Common myeloid progenitor, CD34-positive (primary cell): ENCODE measurements at regions not wholly inside any gene's neighbourhood (a gene's known extent, or its start where the extent isn't known, plus 50 kb on each side); places are given as distances from the start of the nearest gene placed in this dataset.
A peak's percentile ranks its signal among the peaks of the same experiment; 100 is the strongest.

Source experiments
- CTCF ChIA-PET: fragments of 350-600 bp; sonication (Branson Sonifier 250); formaldehyde crosslinking; loops from one replicate; lab custom pipeline; 2021; ENCODE audit warnings: antibody characterized with exemption; lab: Charles Lee
- POLR2A ChIA-PET: fragments of 350-600 bp; sonication (Branson Sonifier 250); formaldehyde crosslinking; loops from one replicate; lab custom pipeline; 2021; ENCODE audit warnings: antibody characterized with exemption; lab: Charles Lee
- DNase-seq, 3 donors: peaks; one replicate each; pipeline versions ENCODE4 v3.0.0 to v3.0.0-alpha.2; 2013
- H3K27ac ChIP-seq, 2 experiments: 1 replicate in 1 of 2; 2 replicates in 1 of 2; pipeline ENCODE4 v1.7.0; 2013; ENCODE audit warnings: inconsistent platforms in 2 of 2, low read length in 2 of 2, mild to moderate bottlenecking in 2 of 2, low read depth in 1 of 2, moderate library complexity in 1 of 2; ENCODE audit not compliant: severe bottlenecking in 2 of 2, insufficient read depth in 1 of 2, poor library complexity in 1 of 2
- H3K27me3 ChIP-seq, 5 experiments: replicated peaks in 2 of 5; 1 replicate in 3 of 5; 2 replicates in 2 of 5; pipeline versions ENCODE4 v1.6.1 to v1.7.0; 2013; ENCODE audit warnings: low read length in 4 of 5, mild to moderate bottlenecking in 2 of 5, moderate library complexity in 2 of 5, inconsistent platforms in 1 of 5; ENCODE audit not compliant: insufficient read depth in 5 of 5, control insufficient read depth in 4 of 5
- H3K36me3 ChIP-seq, 4 experiments: 1 replicate in 2 of 4; 2 replicates in 2 of 4; pipeline versions ENCODE4 v1.6.1 to v1.7.0; 2013; ENCODE audit warnings: low read length in 3 of 4, control low read depth in 1 of 4, mild to moderate bottlenecking in 1 of 4; ENCODE audit not compliant: control insufficient read depth in 4 of 4, insufficient read depth in 4 of 4
- H3K4me1 ChIP-seq, 4 experiments: 1 replicate in 3 of 4; 2 replicates in 1 of 4; pipeline versions ENCODE4 v1.6.1 to v1.7.1; 2013; ENCODE audit warnings: low read length in 3 of 4, mild to moderate bottlenecking in 3 of 4, control low read depth in 1 of 4, inconsistent platforms in 1 of 4, moderate library complexity in 1 of 4; ENCODE audit not compliant: control insufficient read depth in 4 of 4, insufficient read depth in 4 of 4; ENCODE audit errors: control extremely low read depth in 1 of 4
- H3K4me3 ChIP-seq, 7 experiments: 1 replicate in 4 of 7; 2 replicates in 3 of 7; pipeline versions ENCODE4 v1.5.1 to v1.7.0; 2013; ENCODE audit warnings: mild to moderate bottlenecking in 7 of 7, low read length in 6 of 7, moderate library complexity in 6 of 7, inconsistent platforms in 2 of 7, low read depth in 2 of 7, control low read depth in 1 of 7; ENCODE audit not compliant: insufficient read depth in 4 of 7, control insufficient read depth in 1 of 7; ENCODE audit errors: extremely low read depth in 1 of 7
- H3K9me3 ChIP-seq, 5 experiments: 1 replicate in 4 of 5; 2 replicates in 1 of 5; pipeline versions ENCODE4 v1.6.1 to v1.7.1; 2013; ENCODE audit warnings: low read length in 4 of 5, mild to moderate bottlenecking in 2 of 5, inconsistent platforms in 1 of 5, low read depth in 1 of 5, moderate library complexity in 1 of 5; ENCODE audit not compliant: control insufficient read depth in 4 of 5, insufficient read depth in 2 of 5; ENCODE audit errors: control extremely low read depth in 1 of 5
- WGBS: methylation state at CpG from one replicate; pipeline ENCODE4 v1.1.5; 2013; ENCODE audit not compliant: insufficient coverage; 5-methylcytosine and 5-hydroxymethylcytosine counted together

DNA sequence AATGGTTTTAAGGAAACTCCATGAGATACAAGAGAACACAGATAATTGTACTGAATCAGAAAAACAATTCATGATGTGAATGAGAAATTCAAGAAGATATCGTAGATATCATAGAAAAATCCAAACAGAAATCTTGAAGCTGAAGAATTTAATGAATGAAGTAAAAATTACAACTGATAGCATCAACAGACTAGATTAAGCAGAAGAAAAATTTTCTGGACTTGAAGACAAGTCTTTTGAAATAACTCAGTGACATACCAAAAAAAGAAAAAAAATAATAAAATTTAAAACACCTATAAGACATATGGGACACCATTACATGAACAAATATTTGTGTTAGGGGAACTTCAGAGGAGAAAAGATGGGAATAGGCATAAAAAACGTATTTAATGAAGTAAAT, 122.8 kb upstream of the SYT10 start:
- Histone ChIP-seq H3K9me3 (peaks cover 0 to 2% (median 0%) of the 10 kb centered on the region in 5 experiments), H3K4me1 (no peaks in the 10 kb centered on the region), H3K36me3 (no peaks in the 10 kb centered on the region), H3K27me3 (no peaks in the 10 kb centered on the region), H3K4me3 (no peak overlapping the region), H3K27ac (no peak overlapping the region)
- 100% methylated on average over 1 of the region's 2 CpGs for WGBS
- ChIA-PET CTCF (no interaction called here), POLR2A (no interaction called here)
- no peak for DNase-seq

DNA sequence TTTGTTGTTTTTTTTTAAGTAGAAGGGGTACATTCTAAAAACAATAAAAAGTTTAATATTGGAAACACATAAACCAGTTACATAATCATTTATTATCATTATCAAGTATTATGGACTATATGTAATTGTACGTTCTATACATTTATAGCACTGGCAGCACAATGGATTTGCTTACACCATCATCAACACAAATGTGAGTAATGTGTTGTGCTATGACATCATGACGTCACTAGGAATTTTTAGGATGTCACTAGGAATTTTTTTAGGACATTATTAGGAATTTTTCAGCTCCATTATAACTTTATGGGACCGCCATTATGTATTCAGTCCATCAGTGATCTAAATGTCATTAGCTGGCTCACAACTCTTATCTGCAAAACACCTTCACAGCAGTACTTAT, 126.8 kb upstream of the SYT10 start:
- POLR2A ChIA-PET, result no interaction called here

DNA sequence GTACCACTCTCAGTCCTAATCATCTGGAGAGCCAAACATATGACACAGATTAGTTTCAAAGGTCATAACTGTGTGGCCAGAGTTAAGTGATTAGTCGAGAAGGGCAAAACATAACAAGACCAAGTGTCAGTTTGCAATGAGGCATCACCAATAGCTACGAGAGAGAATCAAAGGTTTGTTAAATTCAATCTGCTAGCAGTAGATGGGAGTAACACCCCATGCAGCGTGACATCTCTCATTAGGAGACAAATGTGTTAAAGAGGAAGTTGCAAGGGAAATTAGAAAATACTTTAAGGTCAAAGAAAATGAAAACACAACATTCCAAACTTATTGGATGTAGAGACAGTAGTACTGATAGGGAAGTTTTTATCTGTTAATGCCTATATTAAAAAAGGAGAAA, 135.7 kb upstream of the SYT10 start:
- Histone ChIP-seq H3K27ac (no peak overlapping the region), H3K4me1 (no peaks in the 10 kb centered on the region), H3K4me3 (no peak overlapping the region), H3K9me3 (no peaks in the 10 kb centered on the region), H3K36me3 (no peaks in the 10 kb centered on the region), H3K27me3 (no peaks in the 10 kb centered on the region)
- WGBS, result 61% methylated on average over 2 of the region's 3 CpGs
- POLR2A ChIA-PET, result no interaction called here
- peak in 2 of 3 donors; percentile 9 to 25 for DNase-seq
- CTCF ChIA-PET, result no interaction called here

More for the DNA sequence above, 126.8 kb upstream of the SYT10 start:
- Histone ChIP-seq H3K36me3 (no peaks in the 10 kb centered on the region), H3K27ac (no peak overlapping the region), H3K4me3 (no peak overlapping the region), H3K27me3 (no peaks in the 10 kb centered on the region), H3K9me3 (peaks cover 0 to 2% (median 0%) of the 10 kb centered on the region in 5 experiments), H3K4me1 (no peaks in the 10 kb centered on the region)
- CTCF ChIA-PET, result no interaction called here
- no peak for DNase-seq
- no CpG with 5 or more reads among the region's 3 CpGs for WGBS

DNA sequence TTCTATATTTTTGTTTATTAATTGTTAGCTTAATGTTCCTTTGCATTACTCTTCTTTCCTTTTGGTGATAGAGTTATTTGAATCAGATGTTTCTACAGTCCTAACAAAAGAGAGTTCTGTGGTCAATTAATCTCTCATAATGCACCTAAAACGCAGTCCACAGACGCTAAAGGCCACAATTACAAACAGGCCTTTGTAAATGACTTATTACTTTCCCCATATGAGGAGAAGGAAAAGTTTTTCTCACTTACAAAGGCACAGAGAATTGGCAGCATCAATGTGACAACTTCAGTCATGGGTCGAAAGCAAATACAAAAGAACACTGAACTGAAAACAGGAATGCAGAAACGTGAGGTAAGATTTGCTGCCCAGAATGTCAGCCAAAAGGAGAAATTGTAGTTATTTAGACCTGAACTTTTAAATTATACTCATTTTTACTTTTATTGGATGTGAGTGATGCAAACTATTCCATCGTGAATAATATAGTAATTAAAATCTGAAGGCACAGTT, 142.0 kb upstream of the SYT10 start:
- Histone ChIP-seq H3K27me3 (no peaks in the 10 kb centered on the region), H3K36me3 (no peaks in the 10 kb centered on the region), H3K4me3 (no peak overlapping the region), H3K27ac (no peak overlapping the region), H3K4me1 (no peaks in the 10 kb centered on the region), H3K9me3 (no peaks in the 10 kb centered on the region)
- no peak for DNase-seq
- CTCF ChIA-PET, result no interaction called here
- 100% methylated on average over 1 of the region's 5 CpGs for WGBS
- POLR2A ChIA-PET, result no interaction called here

DNA sequence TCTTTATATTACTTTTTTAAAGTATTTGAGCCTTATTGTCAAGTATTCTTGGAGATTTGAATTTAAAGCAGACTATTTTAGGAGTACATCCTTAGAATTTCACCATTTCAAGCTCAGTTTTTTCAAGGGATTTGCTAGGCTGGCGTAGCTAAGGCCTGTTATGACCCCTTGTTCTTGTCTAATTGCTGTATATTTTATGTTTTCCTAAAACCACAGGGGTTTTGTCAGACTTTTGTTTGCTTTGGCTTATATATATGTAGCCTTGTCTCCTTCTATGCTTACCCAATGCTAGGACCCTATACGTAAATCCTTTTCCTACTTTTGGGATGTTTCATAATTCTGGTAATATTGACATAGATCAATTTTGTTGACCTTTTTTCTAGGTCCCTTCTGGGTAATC, 147.0 kb upstream of the SYT10 start:
- H3K27ac ChIP-seq, result no peak overlapping the region

DNA sequence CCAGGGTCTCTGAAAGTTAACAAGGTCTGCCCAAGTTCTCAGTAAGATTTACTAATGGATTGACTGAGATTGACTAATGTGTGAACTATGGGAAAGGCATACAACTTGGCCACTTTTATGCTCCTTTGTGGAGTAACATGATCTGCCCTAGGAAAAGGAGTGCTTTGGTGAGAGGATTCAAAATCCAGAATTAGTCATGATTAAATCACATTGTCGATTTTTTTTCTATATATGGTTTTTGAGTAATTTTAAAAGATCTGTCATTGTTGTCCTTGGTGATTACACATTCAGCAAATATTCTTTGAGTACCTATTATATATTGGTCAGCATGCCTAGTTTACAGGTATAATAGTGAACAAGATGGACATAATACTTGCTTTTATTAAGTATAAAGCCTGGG, 147.7 kb upstream of the SYT10 start:
- peak overlapping the region in 1 of 2 experiments; percentile 76 for H3K27ac ChIP-seq
- POLR2A ChIA-PET, result no interaction called here
- DNase-seq, result no peak
- no CpG with 5 or more reads among the region's 1 CpG for WGBS
- H3K4me3 ChIP-seq, result no peak overlapping the region
- H3K27me3 ChIP-seq, result no peaks in the 10 kb centered on the region
- H3K36me3 ChIP-seq, result no peaks in the 10 kb centered on the region
- CTCF ChIA-PET, result no interaction called here
- no peaks in the 10 kb centered on the region for H3K9me3 ChIP-seq
- H3K4me1 ChIP-seq, result peaks cover 0 to 5% (median 0%) of the 10 kb centered on the region in 4 experiments

More for the DNA sequence above, 147.0 kb upstream of the SYT10 start:
- Histone ChIP-seq H3K4me3 (no peak overlapping the region), H3K36me3 (no peaks in the 10 kb centered on the region), H3K27me3 (no peaks in the 10 kb centered on the region), H3K9me3 (no peaks in the 10 kb centered on the region), H3K4me1 (peaks cover 0 to 5% (median 0%) of the 10 kb centered on the region in 4 experiments)
- ChIA-PET CTCF (no interaction called here), POLR2A (no interaction called here)
- no CpG with 5 or more reads among the region's 2 CpGs for WGBS
- no peak for DNase-seq

DNA sequence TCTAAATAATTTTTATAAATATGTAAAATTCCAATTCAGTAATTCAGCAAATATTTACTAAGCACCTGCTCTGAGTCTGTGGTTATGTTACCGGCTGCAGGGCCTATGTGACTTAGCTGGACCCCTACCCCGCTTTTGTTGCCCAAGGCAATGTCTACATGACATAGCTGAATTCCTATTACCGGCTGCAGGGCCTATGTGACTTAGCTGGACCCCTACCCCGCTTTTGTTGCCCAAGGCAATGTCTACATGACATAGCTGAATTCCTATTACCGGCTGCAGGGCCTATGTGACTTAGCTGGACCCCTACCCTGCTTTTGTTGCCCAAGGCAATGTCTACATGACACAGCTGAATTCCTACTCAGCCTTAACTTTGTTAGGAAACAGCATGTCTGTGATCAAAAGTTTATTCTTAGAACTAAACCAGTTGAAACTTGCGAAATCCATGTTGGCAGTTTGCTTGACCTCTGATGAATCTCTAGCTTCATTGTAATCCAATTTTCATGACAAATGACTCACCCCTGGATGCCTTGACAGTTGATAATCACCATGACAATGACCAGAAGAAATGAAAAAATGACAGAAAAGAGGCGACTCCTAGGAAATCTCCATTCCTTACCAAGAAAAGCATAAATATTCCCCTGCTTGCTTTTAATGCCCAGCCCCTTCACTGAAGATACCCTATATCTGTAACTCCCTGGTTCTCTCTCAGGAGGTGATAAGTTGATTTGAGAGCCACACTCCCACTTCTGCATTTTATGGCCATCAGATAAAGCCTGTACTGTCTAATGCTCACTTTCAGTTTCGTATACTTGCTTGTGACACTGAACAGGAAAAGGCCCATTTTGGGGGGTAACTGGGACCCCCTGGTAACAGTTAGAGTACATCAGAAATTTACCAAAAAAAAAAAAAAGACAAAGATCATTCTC, 148.4 kb upstream of the SYT10 start:
- CTCF ChIA-PET, result no interaction called here
- H3K27me3 ChIP-seq, result no peaks in the 10 kb centered on the region
- H3K27ac ChIP-seq, result peak overlapping the region in 1 of 2 experiments; percentile 76
- POLR2A ChIA-PET, result no interaction called here
- H3K4me1 ChIP-seq, result peaks cover 0 to 5% (median 0%) of the 10 kb centered on the region in 4 experiments
- no peaks in the 10 kb centered on the region for H3K36me3 ChIP-seq
- peak; percentile 8 to 81 (median 65) for DNase-seq
- H3K4me3 ChIP-seq, result peak overlapping the region in 1 of 7 experiments; percentile 20
- 69% methylated on average over 2 of the region's 8 CpGs for WGBS
- no peaks in the 10 kb centered on the region for H3K9me3 ChIP-seq
